Spleen (tissue), 11 donors: ENCODE measurements at regions not wholly inside any gene's neighbourhood (a gene's known extent, or its start where the extent isn't known, plus 50 kb on each side); places are given as distances from the start of the nearest gene placed in this dataset.
A peak's percentile ranks its signal among the peaks of the same experiment; 100 is the strongest.

ENCODE experiments used
- DNase-seq: peaks from one replicate; pipeline ENCODE4 v3.0.0-alpha.2; 2020
- H3K27ac ChIP-seq, 8 donors: fragments of 200-600 bp; sonication (generic) in 7 of 8; 1 replicate in 4 of 8; 2 replicates in 4 of 8; pipeline versions ENCODE4 v1.5.0 to v1.8.0; 2016 to 2021; ENCODE audit warnings: inconsistent platforms in 4 of 8, mild to moderate bottlenecking in 4 of 8, moderate library complexity in 1 of 8
- H3K27me3 ChIP-seq, 7 donors: fragments of 200-600 bp; sonication (generic) in 6 of 7; replicated peaks in 1 of 7; 1 replicate in 4 of 7; 2 replicates in 3 of 7; pipeline versions ENCODE4 v1.5.0 to v1.8.0; 2016 to 2021; ENCODE audit warnings: inconsistent platforms in 3 of 7, mild to moderate bottlenecking in 1 of 7
- H3K36me3 ChIP-seq, 6 donors: fragments of 200-600 bp; sonication (generic) in 5 of 6; 1 replicate in 4 of 6; 2 replicates in 2 of 6; pipeline versions ENCODE4 v1.5.0 to v1.8.0; 2016 to 2021; ENCODE audit warnings: inconsistent platforms in 2 of 6
- H3K4me1 ChIP-seq, 6 donors: fragments of 200-600 bp; sonication (generic) in 5 of 6; 1 replicate in 3 of 6; 2 replicates in 3 of 6; pipeline versions ENCODE4 v1.5.0 to v1.8.0; 2016 to 2021; ENCODE audit warnings: inconsistent platforms in 3 of 6
- H3K4me3 ChIP-seq, 8 donors: fragments of 200-600 bp; sonication (generic) in 7 of 8; 1 replicate in 4 of 8; 2 replicates in 4 of 8; pipeline versions ENCODE4 v1.5.0 to v1.8.0; 2016 to 2021; ENCODE audit warnings: inconsistent platforms in 4 of 8, mild to moderate bottlenecking in 4 of 8, moderate library complexity in 2 of 8
- H3K9me3 ChIP-seq, 8 donors: fragments of 200-600 bp; sonication (generic) in 7 of 8; 1 replicate in 4 of 8; 2 replicates in 4 of 8; pipeline versions ENCODE4 v1.5.0 to v1.8.0; 2016 to 2021; ENCODE audit warnings: inconsistent platforms in 4 of 8
- POLR2A ChIP-seq, 3 donors: fragments of 450-650 bp; IDR thresholded peaks; one replicate each; pipeline ENCODE4 v1.5.1; 2017; ENCODE audit warnings: antibody characterized with exemption in 3 of 3, mild to moderate bottlenecking in 1 of 3
- POLR2AphosphoS5 ChIP-seq, 3 donors: sonication (generic); formaldehyde crosslinking; IDR thresholded peaks; one replicate each; pipeline ENCODE4 v1.5.1; 2017; ENCODE audit warnings: antibody characterized with exemption in 3 of 3
- WGBS, 5 donors: extraction: QIAGEN DNeasy Blood & Tissue Kit in 3 of 5; methylation state at CpG; one replicate each; pipeline versions ENCODE4 v1.1.5 to v1.1.7; 2013 to 2018; 5-methylcytosine and 5-hydroxymethylcytosine counted together
- intact Hi-C: fragments of 100-400 bp; cut with DNase I; formaldehyde crosslinking; loops from one replicate; pipeline ENCODE4 v1.15.0; 2023; ENCODE audit warnings: low total_unique reads
- TF ChIP-seq, protein P1 (sequence below), 11 experiments: fragments of 200-600 bp in 7 of 11; fragments of 450-650 bp in 4 of 11; sonication (generic) in 4 of 11; IDR thresholded peaks in 8 of 11; conservative IDR thresholded peaks in 3 of 11; 1 replicate in 7 of 11; 2 replicates in 4 of 11; pipeline versions ENCODE4 v1.4.0 to v1.8.0; 2016 to 2021; ENCODE audit warnings: antibody characterized with exemption in 11 of 11, inconsistent platforms in 4 of 11, mild to moderate bottlenecking in 1 of 11
- donor health status: healthy with polysubstance abuse.
- donor health status: DM: no; HTN: no; CAD: no; lungs with moderate emphysema.
- donor health status: DM: no; HTN: no; CAD: no.
- donor health status: Bipolar disorder and iron deficiency.
- donor health status: healthy.
- donor health status: DM: no; HTN: no; CAD: no.
- donor health status: DM: yes; HTN: yes; CAD: no.

DNA sequence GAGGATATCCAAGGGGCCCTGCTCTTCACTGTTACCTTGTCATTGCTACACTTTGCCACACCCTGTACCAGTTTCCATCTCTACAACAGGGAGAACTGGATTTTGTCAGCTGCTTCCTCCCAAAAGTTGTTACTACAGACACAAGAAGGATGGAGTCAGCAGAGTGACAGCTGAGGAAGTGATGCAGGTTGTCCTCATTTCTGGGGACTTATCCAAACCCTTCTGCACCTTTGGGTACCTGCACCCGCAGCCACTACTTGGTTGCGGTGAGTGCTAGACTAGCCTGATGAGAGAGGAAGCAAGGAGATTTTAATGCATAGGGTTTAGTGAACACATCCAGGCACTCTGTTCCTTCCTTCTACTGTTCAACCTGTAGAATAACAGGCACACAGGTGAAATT, 281.0 kb downstream of the RPS24 start:
- Histone ChIP-seq H3K27me3 (no peaks in the 10 kb centered on the region), H3K27ac (no peak overlapping the region), H3K4me1 (no peaks in the 10 kb centered on the region), H3K4me3 (no peak overlapping the region), H3K9me3 (no peaks in the 10 kb centered on the region), H3K36me3 (no peaks in the 10 kb centered on the region)
- peak; percentile 10 for DNase-seq
- WGBS, 5 donors = 93 to 100% (median 100%) methylated on average over 2 of the region's 2 CpGs
- intact Hi-C loops = no loop called here
- TF ChIP-seq, protein P1, sequence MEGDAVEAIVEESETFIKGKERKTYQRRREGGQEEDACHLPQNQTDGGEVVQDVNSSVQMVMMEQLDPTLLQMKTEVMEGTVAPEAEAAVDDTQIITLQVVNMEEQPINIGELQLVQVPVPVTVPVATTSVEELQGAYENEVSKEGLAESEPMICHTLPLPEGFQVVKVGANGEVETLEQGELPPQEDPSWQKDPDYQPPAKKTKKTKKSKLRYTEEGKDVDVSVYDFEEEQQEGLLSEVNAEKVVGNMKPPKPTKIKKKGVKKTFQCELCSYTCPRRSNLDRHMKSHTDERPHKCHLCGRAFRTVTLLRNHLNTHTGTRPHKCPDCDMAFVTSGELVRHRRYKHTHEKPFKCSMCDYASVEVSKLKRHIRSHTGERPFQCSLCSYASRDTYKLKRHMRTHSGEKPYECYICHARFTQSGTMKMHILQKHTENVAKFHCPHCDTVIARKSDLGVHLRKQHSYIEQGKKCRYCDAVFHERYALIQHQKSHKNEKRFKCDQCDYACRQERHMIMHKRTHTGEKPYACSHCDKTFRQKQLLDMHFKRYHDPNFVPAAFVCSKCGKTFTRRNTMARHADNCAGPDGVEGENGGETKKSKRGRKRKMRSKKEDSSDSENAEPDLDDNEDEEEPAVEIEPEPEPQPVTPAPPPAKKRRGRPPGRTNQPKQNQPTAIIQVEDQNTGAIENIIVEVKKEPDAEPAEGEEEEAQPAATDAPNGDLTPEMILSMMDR (IDR thresholded peaks at IDR 0.05 in 8 of 11, conservative IDR thresholded peaks at IDR 0.05 in 3 of 11) = no peak
- TF ChIP-seq POLR2A (IDR thresholded peaks at IDR 0.05) = no peak
- TF ChIP-seq POLR2AphosphoS5 (IDR thresholded peaks at IDR 0.05) = no peak

- Histone ChIP-seq H3K27ac (no peak overlapping the region), H3K9me3 (no peaks in the 10 kb centered on the region), H3K4me3 (no peak overlapping the region), H3K4me1 (no peaks in the 10 kb centered on the region), H3K27me3 (no peaks in the 10 kb centered on the region), H3K36me3 (no peaks in the 10 kb centered on the region)
- TF ChIP-seq, protein P1 (IDR thresholded peaks at IDR 0.05 in 8 of 11, conservative IDR thresholded peaks at IDR 0.05 in 3 of 11) = no peak
- TF ChIP-seq POLR2AphosphoS5 (IDR thresholded peaks at IDR 0.05) (no peak), POLR2A (IDR thresholded peaks at IDR 0.05) (no peak)
- 40 to 88% (median 71%) methylated on average over 1 of the region's 1 CpG for WGBS, 5 donors
- intact Hi-C loops = no loop called here
- DNase-seq = no peak
Observed at GRCh38 chr10:78316451-78316931, 282.8 kb downstream of the RPS24 start.

DNA sequence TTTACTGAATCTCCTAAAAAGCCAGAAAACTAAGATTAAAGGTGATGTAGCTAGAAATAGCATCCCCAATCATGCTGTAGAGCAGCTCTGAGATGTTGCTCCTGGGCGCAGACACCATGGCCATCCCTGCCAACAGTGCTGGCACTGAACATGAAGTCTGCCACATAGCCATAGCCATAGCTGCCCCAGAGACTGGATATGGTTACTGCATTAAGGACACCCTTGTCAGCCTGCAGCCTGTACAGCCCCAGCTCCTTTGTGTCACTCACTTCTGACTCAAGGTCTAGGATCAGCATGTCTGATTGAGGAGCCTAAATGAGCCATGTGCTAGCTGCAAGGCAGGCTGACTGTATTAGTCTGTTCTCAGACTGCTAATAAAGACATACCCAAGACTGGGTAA, 284.6 kb downstream of the RPS24 start:
- no peak for DNase-seq
- Histone ChIP-seq H3K4me3 (no peak overlapping the region), H3K4me1 (no peaks in the 10 kb centered on the region), H3K9me3 (no peaks in the 10 kb centered on the region), H3K27me3 (no peaks in the 10 kb centered on the region), H3K36me3 (no peaks in the 10 kb centered on the region), H3K27ac (no peak overlapping the region)
- TF ChIP-seq POLR2AphosphoS5 (IDR thresholded peaks at IDR 0.05) = no peak
- TF ChIP-seq POLR2A (IDR thresholded peaks at IDR 0.05) = no peak
- TF ChIP-seq, protein P1 (IDR thresholded peaks at IDR 0.05 in 8 of 11, conservative IDR thresholded peaks at IDR 0.05 in 3 of 11) = no peak
- WGBS, 5 donors = 85 to 100% (median 95%) methylated on average over 1 of the region's 1 CpG
- intact Hi-C loops = no loop called here

GRCh38 chr10:78319371-78319770, 285.7 kb downstream of the RPS24 start:
- no peaks in the 10 kb centered on the region for H3K27me3 ChIP-seq
- H3K4me1 ChIP-seq = no peaks in the 10 kb centered on the region
- no peak overlapping the region for H3K27ac ChIP-seq
- intact Hi-C loops = no loop called here
- TF ChIP-seq POLR2AphosphoS5 (IDR thresholded peaks at IDR 0.05) (no peak), POLR2A (IDR thresholded peaks at IDR 0.05) (no peak)
- TF ChIP-seq, protein P1 (IDR thresholded peaks at IDR 0.05 in 8 of 11, conservative IDR thresholded peaks at IDR 0.05 in 3 of 11) = no peak
- H3K36me3 ChIP-seq = no peaks in the 10 kb centered on the region
- H3K4me3 ChIP-seq = no peak overlapping the region
- WGBS, 5 donors = 63 to 84% (median 75%) methylated on average over 7 of the region's 7 CpGs
- no peak for DNase-seq
- no peaks in the 10 kb centered on the region for H3K9me3 ChIP-seq
